Upper lobe of right lung (tissue), 1 donor: ENCODE measurements at regions not wholly inside any gene's neighbourhood (a gene's known extent, or its start where the extent isn't known, plus 50 kb on each side); places are given as distances from the start of the nearest gene placed in this dataset.

Source experiments
- ATAC-seq: fragments of 200-7000 bp; cut with Tn5 transposase; one replicate; pipeline ENCODE4 v1.9.1; 2020; ENCODE audit warnings: mild to moderate bottlenecking, moderate library complexity
- DNase-seq: peaks from one replicate; pipeline ENCODE4 v3.0.0-alpha.2; 2020
- H3K27ac ChIP-seq: fragments of 200-600 bp; one replicate; pipeline ENCODE4 v1.8.0; 2022
- H3K27me3 ChIP-seq: fragments of 200-600 bp; one replicate; pipeline ENCODE4 v1.8.0; 2022; ENCODE audit warnings: mild to moderate bottlenecking
- H3K36me3 ChIP-seq: fragments of 200-600 bp; one replicate; pipeline ENCODE4 v1.8.0; 2022
- H3K4me1 ChIP-seq: fragments of 200-600 bp; one replicate; pipeline ENCODE4 v1.8.0; 2022
- H3K4me3 ChIP-seq: fragments of 200-600 bp; one replicate; pipeline ENCODE4 v1.8.0; 2022; ENCODE audit warnings: mild to moderate bottlenecking
- H3K9me3 ChIP-seq: fragments of 200-600 bp; one replicate; pipeline ENCODE4 v1.8.0; 2022
- intact Hi-C: fragments of 100-400 bp; cut with DNase I; formaldehyde crosslinking; loops from one replicate; pipeline ENCODE4 v1.11.0; 2022
- TF ChIP-seq, protein P1 (sequence below): fragments of 200-600 bp; IDR thresholded peaks from one replicate; pipeline ENCODE4 v1.8.0; 2022; ENCODE audit warnings: antibody characterized with exemption
- donor health status: DM: no; HTN: yes; CAD: no; lungs with severe emphysema.

DNA sequence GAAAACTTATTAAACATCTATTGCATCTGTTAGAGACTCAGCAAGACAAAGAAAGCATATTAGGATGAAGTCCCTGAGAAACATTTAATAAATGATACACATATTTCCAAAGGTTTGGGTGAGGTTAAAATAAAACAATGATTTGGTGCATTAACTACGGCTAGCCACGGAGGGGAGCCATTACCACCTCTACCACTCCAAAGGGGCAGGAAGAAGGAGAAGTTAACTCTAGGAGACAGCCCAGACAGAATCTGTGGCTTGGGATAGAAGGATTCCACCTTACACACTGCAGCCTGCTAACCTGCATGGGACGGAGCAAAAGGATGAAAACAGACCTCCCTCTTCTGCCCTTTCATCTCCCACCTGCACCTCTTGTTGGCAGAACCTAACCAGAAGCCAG is 189.1 kb upstream of the C1QTNF7 start:
- peaks cover 3% of the 10 kb centered on the region for H3K4me1 ChIP-seq
- no peaks in the 10 kb centered on the region for H3K27me3 ChIP-seq
- no peaks in the 10 kb centered on the region for H3K9me3 ChIP-seq
- H3K36me3 ChIP-seq: no peaks in the 10 kb centered on the region
- DNase-seq (no peak), ATAC-seq (peak; percentile 92)
- intact Hi-C loops: loop anchor here (5.0 kb wide), 1 partner anchor 219 kb away; no protein-coding TSS in a partner anchor
- TF ChIP-seq, protein P1, sequence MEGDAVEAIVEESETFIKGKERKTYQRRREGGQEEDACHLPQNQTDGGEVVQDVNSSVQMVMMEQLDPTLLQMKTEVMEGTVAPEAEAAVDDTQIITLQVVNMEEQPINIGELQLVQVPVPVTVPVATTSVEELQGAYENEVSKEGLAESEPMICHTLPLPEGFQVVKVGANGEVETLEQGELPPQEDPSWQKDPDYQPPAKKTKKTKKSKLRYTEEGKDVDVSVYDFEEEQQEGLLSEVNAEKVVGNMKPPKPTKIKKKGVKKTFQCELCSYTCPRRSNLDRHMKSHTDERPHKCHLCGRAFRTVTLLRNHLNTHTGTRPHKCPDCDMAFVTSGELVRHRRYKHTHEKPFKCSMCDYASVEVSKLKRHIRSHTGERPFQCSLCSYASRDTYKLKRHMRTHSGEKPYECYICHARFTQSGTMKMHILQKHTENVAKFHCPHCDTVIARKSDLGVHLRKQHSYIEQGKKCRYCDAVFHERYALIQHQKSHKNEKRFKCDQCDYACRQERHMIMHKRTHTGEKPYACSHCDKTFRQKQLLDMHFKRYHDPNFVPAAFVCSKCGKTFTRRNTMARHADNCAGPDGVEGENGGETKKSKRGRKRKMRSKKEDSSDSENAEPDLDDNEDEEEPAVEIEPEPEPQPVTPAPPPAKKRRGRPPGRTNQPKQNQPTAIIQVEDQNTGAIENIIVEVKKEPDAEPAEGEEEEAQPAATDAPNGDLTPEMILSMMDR: peak; percentile 62
- H3K4me3 ChIP-seq: no peak overlapping the region
- H3K27ac ChIP-seq: no peak overlapping the region

- Histone ChIP-seq H3K27me3 (no peaks in the 10 kb centered on the region), H3K9me3 (no peaks in the 10 kb centered on the region), H3K36me3 (no peaks in the 10 kb centered on the region), H3K4me3 (no peak overlapping the region), H3K4me1 (no peaks in the 10 kb centered on the region), H3K27ac (no peak overlapping the region)
- TF ChIP-seq, protein P1: no peak
- DNase-seq (no peak), ATAC-seq (no peak)
- intact Hi-C loops: loop anchor here (5.0 kb wide), 1 partner anchor 217 kb away; no protein-coding TSS in a partner anchor
These were observed 188.0 kb upstream of the C1QTNF7 start for GRCh38 chr4:15239866-15240265.

- no peaks in the 10 kb centered on the region for H3K4me1 ChIP-seq
- no peak overlapping the region for H3K27ac ChIP-seq
- H3K4me3 ChIP-seq: no peak overlapping the region
- DNase-seq: no peak
- H3K36me3 ChIP-seq: no peaks in the 10 kb centered on the region
- intact Hi-C loops: no loop called here
- H3K9me3 ChIP-seq: no peaks in the 10 kb centered on the region
- no peak for ATAC-seq
- TF ChIP-seq, protein P1: no peak
- H3K27me3 ChIP-seq: no peaks in the 10 kb centered on the region
These were observed 187.1 kb upstream of the C1QTNF7 start for GRCh38 chr4:15240764-15241163.

- ATAC-seq (no peak), DNase-seq (no peak)
- TF ChIP-seq, protein P1: no peak
- intact Hi-C loops: no loop called here
- no peaks in the 10 kb centered on the region for H3K36me3 ChIP-seq
- no peak overlapping the region for H3K4me3 ChIP-seq
- no peaks in the 10 kb centered on the region for H3K9me3 ChIP-seq
- H3K27ac ChIP-seq: no peak overlapping the region
- H3K4me1 ChIP-seq: no peaks in the 10 kb centered on the region
- no peaks in the 10 kb centered on the region for H3K27me3 ChIP-seq
These were observed 185.8 kb upstream of the C1QTNF7 start for GRCh38 chr4:15242021-15242420.

GRCh38 chr4:15244354-15244753 is 183.5 kb upstream of the C1QTNF7 start:
- Histone ChIP-seq H3K4me1 (no peaks in the 10 kb centered on the region), H3K9me3 (no peaks in the 10 kb centered on the region), H3K36me3 (no peaks in the 10 kb centered on the region), H3K4me3 (no peak overlapping the region), H3K27ac (no peak overlapping the region), H3K27me3 (no peaks in the 10 kb centered on the region)
- ATAC-seq (no peak), DNase-seq (no peak)
- TF ChIP-seq, protein P1: no peak
- intact Hi-C loops: no loop called here

DNA sequence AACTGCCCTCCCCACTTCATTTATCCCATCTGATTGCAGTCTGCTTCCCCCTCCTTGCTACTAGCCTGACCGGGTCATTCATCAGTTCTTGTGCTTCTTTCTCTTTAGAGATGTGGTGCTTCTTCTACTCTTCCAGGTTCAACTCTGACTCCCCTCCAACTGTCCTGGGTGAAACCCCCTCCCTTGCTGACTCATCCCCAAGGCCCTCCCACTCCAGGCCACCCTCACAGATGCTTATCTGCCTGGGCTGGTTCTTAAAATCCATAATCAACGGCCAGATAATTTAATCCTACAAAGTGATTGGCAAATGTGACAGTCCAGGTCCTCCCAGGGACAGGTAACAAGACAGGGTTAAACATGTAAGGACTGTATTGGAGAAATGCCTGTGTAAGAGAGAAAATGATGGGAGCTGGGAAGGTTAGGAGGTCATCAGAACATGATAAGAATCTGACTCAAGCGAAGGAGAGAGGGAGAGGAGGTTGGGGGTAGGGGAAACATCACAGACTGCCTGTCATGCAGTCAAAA is 182.8 kb upstream of the C1QTNF7 start:
- intact Hi-C loops: no loop called here
- no peak for DNase-seq
- Histone ChIP-seq H3K27me3 (no peaks in the 10 kb centered on the region), H3K4me3 (no peak overlapping the region), H3K4me1 (no peaks in the 10 kb centered on the region), H3K9me3 (no peaks in the 10 kb centered on the region), H3K36me3 (no peaks in the 10 kb centered on the region), H3K27ac (no peak overlapping the region)
- TF ChIP-seq, protein P1: no peak
- no peak for ATAC-seq
